NCI-H2107 treated with DMSO at 0.1 percent for 48 hours (cell line): ENCODE measurements at regions not wholly inside any gene's neighbourhood (a gene's known extent, or its start where the extent isn't known, plus 50 kb on each side); places are given as distances from the start of the nearest gene placed in this dataset.

Source experiments
- DNase-seq: peaks from one replicate; lab custom pipeline; 2025; ENCODE audit not compliant: unreplicated experiment; lab: John Stamatoyannopoulos, UW

GRCh38 chr5:71939452-71940230, 167.6 kb upstream of the MAP1B start:
- DNase-seq, result no peak

DNA sequence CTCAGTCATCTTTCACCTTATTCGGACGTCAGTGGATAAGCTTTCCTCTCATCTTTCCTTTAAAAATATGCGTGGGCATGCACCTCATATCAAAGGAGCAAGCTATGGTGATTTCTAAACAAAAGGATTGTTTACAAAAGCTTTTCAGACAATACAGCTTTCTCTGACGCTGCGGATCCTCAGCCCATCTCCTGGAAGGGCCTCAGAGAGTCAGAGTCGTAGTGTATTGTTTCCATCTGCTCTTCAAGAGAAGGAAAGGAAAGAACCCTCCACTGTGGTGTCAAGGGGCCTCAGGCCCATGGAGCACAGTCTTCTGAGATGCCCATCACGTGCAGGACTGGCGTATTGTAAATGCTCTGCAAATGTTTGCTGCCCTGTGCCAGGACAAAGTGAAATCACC, 163.4 kb upstream of the MAP1B start:
- DNase-seq, result no peak

GRCh38 chr5:71945436-71945835, 161.8 kb upstream of the MAP1B start:
- DNase-seq, result no peak

DNA sequence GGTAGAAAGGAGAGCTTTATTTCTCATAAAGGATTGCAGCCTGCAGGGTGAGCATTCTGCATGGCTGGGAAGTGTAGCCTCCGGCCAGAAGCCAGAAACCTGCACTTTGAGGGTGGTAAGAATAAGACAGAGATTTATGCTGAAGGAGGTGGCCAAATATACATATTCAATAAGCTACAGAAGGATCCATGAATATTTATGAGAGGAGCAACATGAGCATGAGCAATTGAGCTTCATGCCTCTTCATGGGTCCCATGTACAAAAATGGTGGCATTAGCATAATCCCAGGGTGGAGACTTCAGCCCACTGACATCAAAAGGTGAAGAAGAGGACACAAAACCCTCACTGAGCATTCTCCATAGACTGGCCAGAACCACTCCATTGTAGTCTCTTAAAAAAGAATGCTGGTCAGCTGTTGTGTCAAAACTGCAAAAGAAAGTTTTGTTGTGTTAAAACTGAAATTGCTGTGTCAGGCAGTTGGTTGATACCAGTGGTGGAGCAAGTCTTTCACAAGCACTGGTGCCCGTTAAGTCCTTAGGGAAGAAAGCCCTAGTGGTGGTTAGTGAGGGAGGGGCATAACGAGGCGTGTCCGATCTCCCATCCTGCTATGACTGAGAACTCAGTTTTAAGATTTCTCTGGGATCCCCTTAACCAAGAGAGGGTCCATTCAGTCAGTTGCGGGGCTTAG, 160.8 kb upstream of the MAP1B start:
- DNase-seq, result no peak

- DNase-seq, result no peak
Measured at GRCh38 chr5:71948206-71948605, 159.1 kb upstream of the MAP1B start.

DNA sequence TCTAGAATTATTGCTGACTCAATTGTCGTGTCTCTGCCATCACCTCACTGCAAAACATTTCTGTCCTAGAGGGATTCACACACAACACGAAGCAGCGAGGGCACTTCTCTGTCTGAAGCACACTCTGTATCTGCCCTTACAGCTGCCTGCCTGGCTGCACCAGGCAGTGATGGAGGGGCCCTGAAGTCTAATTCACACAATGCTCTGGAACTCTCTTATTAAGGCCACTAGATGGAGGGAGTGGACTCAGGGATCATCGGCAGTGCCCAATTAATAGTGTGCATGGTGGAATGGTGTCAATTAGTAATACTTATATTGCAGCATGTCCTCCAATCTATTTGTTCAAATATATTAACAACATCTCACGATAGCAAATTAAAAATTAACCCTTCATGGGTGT, 157.5 kb upstream of the MAP1B start:
- DNase-seq, result no peak

- DNase-seq, result no peak
Measured at GRCh38 chr5:71953866-71954265, 153.4 kb upstream of the MAP1B start.

DNA sequence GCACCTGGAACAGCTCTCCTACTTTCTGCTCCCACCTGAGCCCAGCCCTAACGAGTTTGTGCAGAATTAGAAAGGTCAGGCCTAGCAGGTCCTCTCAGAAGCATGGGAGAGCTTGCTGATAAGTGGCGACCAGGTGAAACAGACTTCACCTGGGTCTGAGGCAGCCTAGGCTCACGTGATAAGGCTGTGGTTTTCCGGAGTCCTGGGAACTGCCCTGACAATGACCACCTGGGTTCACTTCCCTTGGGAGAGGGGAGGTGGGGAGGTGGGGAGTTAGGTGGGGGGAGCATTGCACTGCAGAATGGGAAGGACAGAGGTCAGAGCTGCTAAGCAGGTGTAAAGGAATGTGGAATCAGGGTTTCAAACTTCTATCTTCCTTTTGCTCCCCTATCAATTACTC, 152.9 kb upstream of the MAP1B start:
- no peak for DNase-seq

DNA sequence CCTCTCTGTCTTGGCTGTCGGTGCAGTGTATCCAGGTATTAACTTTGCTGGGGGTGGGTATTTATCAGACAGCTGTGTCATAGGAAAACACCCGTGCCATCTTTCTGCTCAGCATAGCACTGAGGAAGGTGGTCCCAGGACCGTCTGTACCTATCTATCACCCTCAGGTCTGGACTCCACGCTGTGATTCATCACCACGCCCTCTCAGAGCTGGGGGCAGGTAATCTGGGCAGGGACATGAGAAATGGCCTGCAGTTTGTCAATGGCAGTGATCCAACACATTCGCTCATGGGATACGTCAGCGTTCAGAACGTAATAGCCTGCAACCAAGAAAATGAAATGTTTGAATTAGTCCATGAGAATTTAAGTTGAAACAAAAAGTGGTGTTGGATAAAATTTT, 151.6 kb upstream of the MAP1B start:
- no peak for DNase-seq

DNA sequence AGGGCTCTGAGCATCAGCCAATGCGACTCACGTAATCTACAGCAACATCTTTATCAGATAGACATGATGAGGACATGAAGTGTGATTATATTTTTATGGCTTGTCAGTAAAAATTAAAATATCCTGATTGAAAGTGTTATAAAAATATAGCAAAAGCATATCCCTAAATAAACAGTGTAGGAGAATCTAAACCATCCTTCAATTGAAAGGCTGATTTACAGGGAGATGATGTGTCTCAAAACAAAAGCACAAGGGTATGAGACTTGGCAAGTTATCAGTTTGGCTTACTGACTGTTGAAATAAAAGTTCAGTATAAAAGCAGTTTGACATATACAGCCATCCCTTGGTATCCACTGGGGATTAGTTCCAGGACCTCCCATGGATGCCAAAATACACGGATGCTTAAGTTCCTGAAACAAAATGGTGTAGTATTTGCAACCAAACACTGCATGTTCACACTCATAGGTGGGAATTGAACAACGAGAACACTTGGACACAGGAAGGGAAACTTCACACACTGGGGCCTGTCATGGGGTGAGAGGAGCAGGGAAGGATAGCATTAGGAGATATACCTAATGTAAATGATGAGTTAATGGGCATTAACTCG, 149.9 kb upstream of the MAP1B start:
- no peak for DNase-seq

DNA sequence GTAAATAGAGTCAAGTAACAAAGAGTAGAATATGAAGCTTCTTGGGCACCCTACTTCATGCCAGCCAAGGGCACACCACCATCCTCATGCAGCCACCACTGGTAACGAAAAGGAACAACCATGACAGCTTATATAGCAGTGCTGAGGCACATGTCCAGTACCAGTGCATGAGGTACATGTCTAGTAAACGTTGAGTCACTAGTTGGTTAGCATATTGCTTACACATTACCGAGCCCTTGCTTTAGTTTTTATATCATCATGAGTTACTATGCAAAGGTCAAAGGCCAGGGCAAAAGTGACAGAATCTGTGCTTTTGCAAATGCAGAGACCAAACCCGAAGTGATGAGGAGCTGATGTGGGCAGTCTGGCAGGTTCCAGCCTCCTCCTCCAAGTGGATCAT, 147.1 kb upstream of the MAP1B start:
- DNase-seq, result no peak

GRCh38 chr5:71961786-71962185, 145.5 kb upstream of the MAP1B start:
- DNase-seq, result no peak

- no peak for DNase-seq
Measured at GRCh38 chr5:71969460-71969859, 137.8 kb upstream of the MAP1B start.

DNA sequence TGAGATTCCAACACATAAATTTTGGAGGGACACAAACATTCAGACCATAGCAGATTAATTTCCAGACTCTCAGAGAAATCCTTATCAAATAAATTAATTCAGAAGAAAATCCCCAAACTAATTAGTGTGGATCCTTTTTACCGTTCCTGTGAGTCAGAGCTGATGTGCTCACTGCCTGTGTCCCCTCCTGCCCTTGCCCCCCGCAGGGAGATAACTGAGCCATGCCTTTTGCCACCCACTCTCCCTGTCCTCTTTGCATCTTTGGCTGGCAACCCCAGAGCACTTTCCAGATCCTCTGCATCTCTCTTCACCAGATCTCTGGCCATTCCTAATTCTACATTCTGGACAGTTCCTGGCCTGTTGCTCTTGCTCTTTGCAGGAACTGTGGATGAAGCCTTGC, 135.4 kb upstream of the MAP1B start:
- no peak for DNase-seq

DNA sequence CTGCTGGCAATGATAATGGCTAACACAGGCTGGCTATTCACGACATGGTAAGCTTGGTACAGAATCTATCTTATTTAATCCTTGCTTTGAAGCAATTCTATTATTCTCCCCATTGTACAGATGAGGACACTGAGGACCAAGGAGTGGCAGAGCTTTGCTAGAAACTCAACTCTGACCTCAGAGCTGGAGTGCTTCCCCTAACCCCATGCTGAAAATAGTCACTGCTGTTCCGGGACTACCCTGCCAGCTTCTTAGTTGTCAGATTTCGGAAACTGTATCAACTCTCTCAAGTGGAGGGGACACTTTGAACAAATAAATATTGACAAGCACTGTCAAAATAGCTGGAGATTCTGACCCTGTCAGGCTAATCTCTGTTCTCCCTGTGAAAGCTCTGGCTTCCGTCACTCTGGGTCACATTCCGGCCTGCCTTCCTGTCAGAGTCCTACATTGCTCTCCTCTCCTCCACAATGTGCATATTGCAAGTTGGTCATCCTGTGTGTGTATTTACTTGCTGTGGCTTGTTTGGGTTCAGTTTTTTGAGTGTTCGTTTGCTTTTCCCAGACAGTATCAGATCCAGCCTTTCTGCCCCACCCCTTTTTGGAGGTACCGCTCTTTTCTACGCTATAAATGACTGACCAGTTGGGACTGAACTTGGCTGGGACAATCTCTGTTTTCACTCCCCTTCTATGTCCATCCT, 134.3 kb upstream of the MAP1B start:
- DNase-seq, result no peak

DNA sequence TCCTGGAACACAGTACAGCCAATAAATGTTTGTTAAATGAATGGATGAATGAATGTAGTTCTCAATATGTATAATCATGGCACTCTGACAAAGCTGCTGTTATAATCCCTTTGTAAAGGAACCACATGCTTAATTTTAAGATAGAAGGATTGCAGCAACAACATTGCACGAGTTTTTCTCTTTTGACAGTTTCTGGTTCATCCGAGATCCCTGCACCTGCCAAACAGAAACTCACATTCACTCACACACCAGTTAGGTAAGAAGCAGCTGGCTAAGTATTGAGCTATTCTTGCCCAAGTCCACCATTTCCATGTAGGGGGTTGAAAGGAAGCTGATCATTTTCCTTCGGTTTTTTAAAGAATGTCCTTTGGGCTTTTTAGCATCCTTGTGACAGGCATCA, 133.7 kb upstream of the MAP1B start:
- DNase-seq, result no peak

GRCh38 chr5:71974165-71974564, 133.1 kb upstream of the MAP1B start:
- no peak for DNase-seq

DNA sequence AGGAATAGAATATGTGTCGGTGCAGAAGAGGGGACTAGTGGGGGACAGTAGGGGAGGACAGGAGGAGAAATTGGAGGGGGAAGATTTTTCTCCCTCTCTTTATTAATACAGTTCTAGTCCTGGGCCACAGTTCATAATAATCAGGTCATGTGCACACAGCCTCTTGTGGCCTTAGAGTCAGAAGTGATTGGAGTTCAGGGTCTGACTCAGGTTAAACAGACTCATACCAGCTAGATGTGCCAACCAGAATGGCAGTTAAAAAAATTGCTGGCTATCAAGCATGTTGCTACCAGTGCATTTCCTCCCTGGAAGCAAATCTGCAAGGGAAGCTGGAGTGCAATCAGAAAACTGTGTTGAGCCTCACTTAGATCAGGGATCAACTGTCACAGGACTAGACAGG, 132.7 kb upstream of the MAP1B start:
- no peak for DNase-seq

DNA sequence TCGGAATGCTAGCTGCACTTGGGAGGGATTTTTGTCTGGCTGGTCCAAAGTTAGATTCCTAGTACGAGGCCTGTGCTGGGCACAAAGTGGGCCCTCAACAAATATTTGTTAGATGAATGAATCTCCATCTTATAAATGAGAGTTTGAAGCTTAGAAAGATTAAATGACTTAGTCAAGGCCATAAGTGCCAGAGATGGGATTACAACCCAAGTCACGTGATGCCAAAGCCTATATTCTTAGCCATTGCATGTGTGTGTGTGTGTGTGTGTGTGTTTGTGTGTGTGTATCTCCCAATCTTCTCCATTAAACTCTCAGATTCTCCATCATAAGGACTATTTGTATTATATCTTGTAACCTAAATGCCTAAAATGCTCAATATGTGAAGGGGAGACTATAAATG, 130.8 kb upstream of the MAP1B start:
- no peak for DNase-seq

GRCh38 chr5:71977311-71977710, 130.0 kb upstream of the MAP1B start:
- DNase-seq, result no peak

- DNase-seq, result no peak
Measured at GRCh38 chr5:71978216-71978615, 129.1 kb upstream of the MAP1B start.
